ENCODE measurements at regions not wholly inside any gene's neighbourhood (a gene's known extent, or its start where the extent isn't known, plus 50 kb on each side); places are given as distances from the start of the nearest gene placed in this dataset.

DNA sequence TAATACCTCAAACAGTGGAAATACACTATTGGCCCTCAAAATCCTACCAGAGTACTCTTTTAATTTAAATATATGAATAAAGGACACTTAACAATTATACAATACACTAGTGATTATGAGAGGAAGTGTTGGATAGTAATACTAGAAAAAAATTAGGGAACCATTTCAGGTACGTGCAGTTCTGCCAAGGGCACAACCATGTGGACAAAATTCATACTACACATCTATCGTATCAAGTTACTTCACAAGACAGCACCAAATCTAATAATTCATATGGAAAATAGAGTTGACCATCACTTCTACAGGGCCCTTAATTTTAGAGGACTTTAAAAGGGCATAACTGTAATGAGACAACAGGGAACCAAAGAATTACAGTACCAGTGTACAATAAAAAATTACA lies 69.2 kb upstream of the ZCCHC13 start:
- TF ChIP-seq POLR2AphosphoS5 (IDR thresholded peaks at IDR 0.05; ENCODE audit: low read depth, low read length): no peak
- TF ChIP-seq SIN3A (IDR thresholded peaks at IDR 0.05; ENCODE audit: borderline replicate concordance, insufficient read depth, low read length): no peak
- no peak for TF ChIP-seq TAF1 (IDR thresholded peaks at IDR 0.05; ENCODE audit: borderline replicate concordance, insufficient read depth, low read length)
- no peak for TF ChIP-seq REST (IDR thresholded peaks at IDR 0.05; ENCODE audit: insufficient read depth in 1 of 2, low read depth in 2 of 2, low read length in 2 of 2)
- no peak for TF ChIP-seq FOXP2 (optimal IDR thresholded peaks at IDR 0.05; ENCODE audit: borderline replicate concordance, extremely low read depth, extremely low read length, insufficient read depth)

GRCh38 chrX:74232859-74233258 lies 71.1 kb upstream of the ZCCHC13 start:
- TF ChIP-seq TAF1 (IDR thresholded peaks at IDR 0.05; ENCODE audit: borderline replicate concordance, insufficient read depth, low read length) (no peak), POLR2AphosphoS5 (IDR thresholded peaks at IDR 0.05; ENCODE audit: low read depth, low read length) (no peak), REST (IDR thresholded peaks at IDR 0.05; ENCODE audit: insufficient read depth in 1 of 2, low read depth in 2 of 2, low read length in 2 of 2) (no peak), FOXP2 (optimal IDR thresholded peaks at IDR 0.05; ENCODE audit: borderline replicate concordance, extremely low read depth, extremely low read length, insufficient read depth) (no peak), SIN3A (IDR thresholded peaks at IDR 0.05; ENCODE audit: borderline replicate concordance, insufficient read depth, low read length) (no peak)

GRCh38 chrX:74231625-74232024 lies 72.4 kb upstream of the ZCCHC13 start:
- no peak for TF ChIP-seq POLR2AphosphoS5 (IDR thresholded peaks at IDR 0.05; ENCODE audit: low read depth, low read length)
- no peak for TF ChIP-seq TAF1 (IDR thresholded peaks at IDR 0.05; ENCODE audit: borderline replicate concordance, insufficient read depth, low read length)
- no peak for TF ChIP-seq REST (IDR thresholded peaks at IDR 0.05; ENCODE audit: insufficient read depth in 1 of 2, low read depth in 2 of 2, low read length in 2 of 2)
- no peak for TF ChIP-seq SIN3A (IDR thresholded peaks at IDR 0.05; ENCODE audit: borderline replicate concordance, insufficient read depth, low read length)
- no peak for TF ChIP-seq FOXP2 (optimal IDR thresholded peaks at IDR 0.05; ENCODE audit: borderline replicate concordance, extremely low read depth, extremely low read length, insufficient read depth)

DNA sequence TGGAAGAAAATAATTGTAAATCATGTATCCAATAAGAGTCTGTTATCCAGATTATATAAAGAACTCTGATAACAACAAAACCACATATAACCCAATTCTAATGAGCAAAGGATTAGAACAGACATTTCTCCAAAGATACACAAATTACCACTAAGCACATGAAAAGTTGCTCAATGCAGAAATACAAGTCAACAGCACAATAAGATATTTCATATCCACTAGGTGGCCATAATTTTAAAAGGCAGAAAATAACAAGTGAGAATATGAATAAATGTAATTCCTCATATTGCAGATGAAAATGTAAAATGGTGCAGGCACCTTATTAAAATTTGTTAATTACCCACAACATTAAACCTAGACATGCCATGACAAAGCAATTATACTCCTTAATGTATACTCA lies 73.9 kb upstream of the ZCCHC13 start:
- TF ChIP-seq TAF1 (IDR thresholded peaks at IDR 0.05; ENCODE audit: borderline replicate concordance, insufficient read depth, low read length): no peak
- TF ChIP-seq REST (IDR thresholded peaks at IDR 0.05; ENCODE audit: insufficient read depth in 1 of 2, low read depth in 2 of 2, low read length in 2 of 2): no peak
- TF ChIP-seq FOXP2 (optimal IDR thresholded peaks at IDR 0.05; ENCODE audit: borderline replicate concordance, extremely low read depth, extremely low read length, insufficient read depth): no peak
- no peak for TF ChIP-seq POLR2AphosphoS5 (IDR thresholded peaks at IDR 0.05; ENCODE audit: low read depth, low read length)
- TF ChIP-seq SIN3A (IDR thresholded peaks at IDR 0.05; ENCODE audit: borderline replicate concordance, insufficient read depth, low read length): no peak

DNA sequence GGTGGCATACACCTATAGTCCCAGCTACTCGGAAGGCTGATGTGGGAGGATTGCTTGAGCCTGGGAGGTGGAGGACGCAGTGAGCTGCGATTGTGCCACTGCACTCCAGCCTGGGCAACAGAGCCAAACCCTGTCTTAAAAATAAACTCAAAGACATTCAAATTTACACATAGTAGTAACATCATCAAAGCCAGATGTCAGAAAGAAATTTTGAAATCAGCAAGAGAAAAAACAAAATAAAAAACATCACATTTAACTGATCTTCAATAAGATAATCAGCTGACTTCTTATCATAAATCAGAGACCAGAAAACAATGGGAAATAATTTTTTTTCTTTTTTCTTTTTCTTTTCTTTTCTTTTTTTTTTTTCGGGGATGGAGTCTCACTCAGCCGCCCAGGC lies 78.9 kb upstream of the ZCCHC13 start:
- TF ChIP-seq FOXP2 (optimal IDR thresholded peaks at IDR 0.05; ENCODE audit: borderline replicate concordance, extremely low read depth, extremely low read length, insufficient read depth) (no peak), SIN3A (IDR thresholded peaks at IDR 0.05; ENCODE audit: borderline replicate concordance, insufficient read depth, low read length) (no peak), TAF1 (IDR thresholded peaks at IDR 0.05; ENCODE audit: borderline replicate concordance, insufficient read depth, low read length) (no peak), REST (IDR thresholded peaks at IDR 0.05; ENCODE audit: insufficient read depth in 1 of 2, low read depth in 2 of 2, low read length in 2 of 2) (no peak), POLR2AphosphoS5 (IDR thresholded peaks at IDR 0.05; ENCODE audit: low read depth, low read length) (no peak)
